Epithelial cell of esophagus (primary cell): ENCODE measurements at regions not wholly inside any gene's neighbourhood (a gene's known extent, or its start where the extent isn't known, plus 50 kb on each side); places are given as distances from the start of the nearest gene placed in this dataset.

ENCODE experiments used
- DNase-seq: peaks from one replicate; pipeline ENCODE4 v3.0.0; 2010; ENCODE audit warnings: low read depth
- H3K4me3 ChIP-seq: 2 replicates; pipeline ENCODE4 v1.5.1; 2011; ENCODE audit warnings: mild to moderate bottlenecking, low read length, control low read depth
- CTCF ChIP-seq: IDR thresholded peaks from 2 replicates; pipeline ENCODE4 v1.5.1; 2011; ENCODE audit warnings: low read depth, mild to moderate bottlenecking, low read length, control low read depth, inconsistent platforms; ENCODE audit not compliant: insufficient read depth; ENCODE audit errors: missing control alignments

- no peak overlapping the region for H3K4me3 ChIP-seq
- DNase-seq, result no peak
- TF ChIP-seq CTCF, result no peak
Measured at GRCh38 chr16:26344976-26345375, 653.2 kb downstream of the HS3ST4 start.

- H3K4me3 ChIP-seq, result no peak overlapping the region
- TF ChIP-seq CTCF, result no peak
- no peak for DNase-seq
Measured at GRCh38 chr16:26345966-26346365, 654.2 kb downstream of the HS3ST4 start.

GRCh38 chr16:26348095-26348494 is 656.3 kb downstream of the HS3ST4 start:
- no peak for DNase-seq

GRCh38 chr16:26360867-26361266 is 669.1 kb downstream of the HS3ST4 start:
- TF ChIP-seq CTCF, result no peak
- H3K4me3 ChIP-seq, result no peak overlapping the region
- no peak for DNase-seq

More at GRCh38 chr16:26348095-26348494, 656.3 kb downstream of the HS3ST4 start:
- no peak overlapping the region for H3K4me3 ChIP-seq
- no peak for TF ChIP-seq CTCF

- H3K4me3 ChIP-seq, result no peak overlapping the region
- no peak for TF ChIP-seq CTCF
- no peak for DNase-seq
Measured at GRCh38 chr16:26363581-26363980, 671.8 kb downstream of the HS3ST4 start.

GRCh38 chr16:26365161-26365940 is 673.6 kb downstream of the HS3ST4 start:
- TF ChIP-seq CTCF, result no peak
- DNase-seq, result no peak
- no peak overlapping the region for H3K4me3 ChIP-seq

GRCh38 chr16:26371349-26371869 is 679.6 kb downstream of the HS3ST4 start:
- no peak overlapping the region for H3K4me3 ChIP-seq
- DNase-seq, result no peak
- no peak for TF ChIP-seq CTCF
